Thoracic aorta (tissue), 2 donors: ENCODE measurements at regions not wholly inside any gene's neighbourhood (a gene's known extent, or its start where the extent isn't known, plus 50 kb on each side); places are given as distances from the start of the nearest gene placed in this dataset.

Experiments
- ATAC-seq: fragments of 150-250 bp; one replicate; pipeline ENCODE4 v1.8.0; 2017; ENCODE audit warnings: low read depth; ENCODE audit not compliant: insufficient number of reproducible peaks, low FRiP score
- DNase-seq: peaks from one replicate; pipeline ENCODE4 v3.0.0-alpha.2; 2020; ENCODE audit warnings: low spot score
- H3K27ac ChIP-seq, 2 donors: fragments of 200-600 bp; sonication (generic); 1 replicate in 1 of 2; 2 replicates in 1 of 2; pipeline ENCODE4 v1.5.1; 2016; ENCODE audit warnings: mild to moderate bottlenecking in 2 of 2, moderate library complexity in 2 of 2
- H3K27me3 ChIP-seq: fragments of 200-600 bp; sonication (generic); replicated peaks from 2 replicates; pipeline ENCODE4 v1.6.0; 2016; ENCODE audit warnings: mild to moderate bottlenecking; ENCODE audit not compliant: insufficient read depth
- H3K36me3 ChIP-seq: fragments of 200-600 bp; sonication (generic); one replicate; pipeline ENCODE4 v1.5.1; 2016
- H3K4me1 ChIP-seq, 2 donors: fragments of 200-600 bp; sonication (generic); 1 replicate in 1 of 2; 2 replicates in 1 of 2; pipeline versions ENCODE4 v1.5.1 to v1.6.0; 2016; ENCODE audit warnings: low read depth in 2 of 2, mild to moderate bottlenecking in 1 of 2; ENCODE audit not compliant: control insufficient read depth in 1 of 2
- H3K4me3 ChIP-seq: fragments of 200-600 bp; sonication (generic); 2 replicates; pipeline ENCODE4 v1.5.1; 2016; ENCODE audit warnings: mild to moderate bottlenecking
- H3K9me3 ChIP-seq: fragments of 200-600 bp; sonication (generic); 2 replicates; pipeline ENCODE4 v1.5.1; 2016
- CTCF ChIP-seq: fragments of 200-600 bp; sonication (generic); IDR thresholded peaks from one replicate; pipeline ENCODE4 v1.5.1; 2019; ENCODE audit warnings: antibody characterized with exemption

GRCh38 chr5:68387074-68387796, 171.7 kb downstream of the PIK3R1 start:
- H3K27ac ChIP-seq, result no peak overlapping the region
- DNase-seq, result no peak
- no peaks in the 10 kb centered on the region for H3K36me3 ChIP-seq
- H3K4me1 ChIP-seq, result peaks cover 0 to 16% of the 10 kb centered on the region in 2 donors
- ATAC-seq, result no peak
- TF ChIP-seq CTCF, result no peak
- no peaks in the 10 kb centered on the region for H3K9me3 ChIP-seq
- H3K27me3 ChIP-seq, result no peaks in the 10 kb centered on the region
- H3K4me3 ChIP-seq, result no peak overlapping the region

- ATAC-seq (no peak), DNase-seq (no peak)
- no peak overlapping the region for H3K27ac ChIP-seq
- H3K27me3 ChIP-seq, result no peaks in the 10 kb centered on the region
- H3K4me1 ChIP-seq, result no peaks in the 10 kb centered on the region
- H3K36me3 ChIP-seq, result no peaks in the 10 kb centered on the region
- no peak for TF ChIP-seq CTCF
- no peak overlapping the region for H3K4me3 ChIP-seq
- no peaks in the 10 kb centered on the region for H3K9me3 ChIP-seq
Observed at GRCh38 chr5:68389618-68390017, 174.1 kb downstream of the PIK3R1 start.

- no peak for ATAC-seq
- TF ChIP-seq CTCF, result no peak
- no peaks in the 10 kb centered on the region for H3K4me1 ChIP-seq
- DNase-seq, result no peak
- no peaks in the 10 kb centered on the region for H3K36me3 ChIP-seq
- H3K4me3 ChIP-seq, result no peak overlapping the region
- peaks cover 2% of the 10 kb centered on the region for H3K9me3 ChIP-seq
- no peak overlapping the region for H3K27ac ChIP-seq
- no peaks in the 10 kb centered on the region for H3K27me3 ChIP-seq
Observed at GRCh38 chr5:68392617-68393016, 177.1 kb downstream of the PIK3R1 start.

DNA sequence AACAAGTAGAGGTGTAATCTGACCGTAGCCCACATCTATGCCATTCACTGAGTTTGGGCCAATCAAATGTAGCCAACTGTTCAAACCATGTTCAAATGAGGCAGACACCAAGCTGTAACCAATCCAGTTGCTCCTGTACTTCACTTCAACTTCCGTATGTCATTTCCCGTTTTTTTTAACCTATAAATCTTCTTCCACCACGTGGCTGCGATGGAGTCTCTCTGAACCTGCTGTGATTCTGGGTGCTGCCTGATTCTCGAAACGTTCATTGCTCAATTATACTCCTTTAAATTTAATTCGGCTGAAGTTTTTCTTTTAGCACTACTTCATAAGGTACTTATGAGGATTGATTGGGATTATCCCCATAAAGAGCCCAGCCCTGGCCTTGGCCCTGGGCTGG, 179.7 kb downstream of the PIK3R1 start:
- no peaks in the 10 kb centered on the region for H3K36me3 ChIP-seq
- H3K4me1 ChIP-seq, result no peaks in the 10 kb centered on the region
- no peaks in the 10 kb centered on the region for H3K27me3 ChIP-seq
- H3K4me3 ChIP-seq, result no peak overlapping the region
- H3K9me3 ChIP-seq, result peaks cover 3% of the 10 kb centered on the region
- ATAC-seq, result no peak
- no peak for TF ChIP-seq CTCF
- no peak for DNase-seq
- no peak overlapping the region for H3K27ac ChIP-seq

- TF ChIP-seq CTCF, result no peak
- Histone ChIP-seq H3K36me3 (no peaks in the 10 kb centered on the region), H3K4me3 (no peak overlapping the region), H3K27me3 (no peaks in the 10 kb centered on the region), H3K9me3 (peaks cover 3% of the 10 kb centered on the region), H3K4me1 (no peaks in the 10 kb centered on the region), H3K27ac (no peak overlapping the region)
- DNase-seq (no peak), ATAC-seq (no peak)
Observed at GRCh38 chr5:68395926-68396511, 180.5 kb downstream of the PIK3R1 start.
